ENCODE measurements at regions not wholly inside any gene's neighbourhood (a gene's known extent, or its start where the extent isn't known, plus 50 kb on each side); places are given as distances from the start of the nearest gene placed in this dataset.

DNA sequence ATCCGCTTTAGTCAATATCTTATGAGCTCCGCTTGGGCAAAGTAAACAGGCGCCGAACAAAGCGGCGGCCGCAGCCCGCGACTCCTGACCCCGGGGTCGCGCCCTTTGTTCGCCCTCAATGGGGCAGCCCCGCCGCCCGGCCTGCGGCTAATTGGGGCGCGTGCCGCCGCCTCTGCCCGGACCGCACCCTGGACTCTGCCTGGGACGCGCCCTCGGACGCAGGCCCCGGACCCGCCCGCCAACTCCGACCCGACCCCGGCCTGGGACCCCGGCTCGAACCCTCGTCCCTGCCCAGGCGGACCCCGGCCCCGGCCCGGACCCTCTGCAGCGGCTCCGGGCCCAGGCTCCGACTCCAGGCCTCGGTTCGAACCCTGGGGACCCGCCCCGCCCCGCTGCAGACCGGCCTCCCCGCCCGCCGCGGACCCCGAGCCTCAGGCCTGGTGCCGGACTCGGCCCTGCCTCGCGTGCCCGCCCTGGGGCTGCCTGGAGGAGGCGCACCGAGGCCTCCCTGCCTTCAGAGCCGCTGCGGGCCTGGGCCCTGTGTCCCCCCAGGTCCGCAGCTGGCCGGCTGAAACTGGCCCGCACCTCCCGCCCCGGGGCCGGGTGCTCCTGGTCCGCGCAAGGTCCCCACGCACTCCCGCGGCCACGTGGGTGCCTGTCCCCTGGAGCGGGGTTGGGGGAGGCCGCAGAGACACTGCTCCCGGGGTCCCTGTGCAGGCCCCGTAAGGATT is 84.7 kb upstream of the WNT7B start:
- intact Hi-C loops (cut with DNase I): no loop called here
- peak; percentile 77 for DNase-seq (ENCODE audit: low spot score)

DNA sequence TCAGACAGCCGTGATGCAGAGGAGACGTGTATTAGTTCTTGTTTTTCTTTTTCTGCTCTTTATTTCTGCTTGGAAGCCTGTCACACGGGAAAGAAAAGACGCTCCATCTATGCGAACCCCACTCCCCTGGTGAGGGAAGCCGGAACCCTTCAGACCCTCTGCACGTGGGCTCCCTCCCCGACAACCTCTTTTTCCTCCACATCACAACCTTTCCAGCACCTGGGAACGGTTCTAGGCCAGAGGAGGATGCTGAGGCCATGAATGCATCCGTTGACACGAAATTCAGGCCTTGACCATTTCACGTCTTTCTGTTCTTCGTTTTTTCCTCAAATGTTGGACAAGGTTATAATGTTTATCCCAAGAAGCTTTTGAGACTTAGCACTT is 85.3 kb upstream of the WNT7B start:
- intact Hi-C loops (cut with DNase I): no loop called here
- no peak for DNase-seq (ENCODE audit: low spot score)

DNA sequence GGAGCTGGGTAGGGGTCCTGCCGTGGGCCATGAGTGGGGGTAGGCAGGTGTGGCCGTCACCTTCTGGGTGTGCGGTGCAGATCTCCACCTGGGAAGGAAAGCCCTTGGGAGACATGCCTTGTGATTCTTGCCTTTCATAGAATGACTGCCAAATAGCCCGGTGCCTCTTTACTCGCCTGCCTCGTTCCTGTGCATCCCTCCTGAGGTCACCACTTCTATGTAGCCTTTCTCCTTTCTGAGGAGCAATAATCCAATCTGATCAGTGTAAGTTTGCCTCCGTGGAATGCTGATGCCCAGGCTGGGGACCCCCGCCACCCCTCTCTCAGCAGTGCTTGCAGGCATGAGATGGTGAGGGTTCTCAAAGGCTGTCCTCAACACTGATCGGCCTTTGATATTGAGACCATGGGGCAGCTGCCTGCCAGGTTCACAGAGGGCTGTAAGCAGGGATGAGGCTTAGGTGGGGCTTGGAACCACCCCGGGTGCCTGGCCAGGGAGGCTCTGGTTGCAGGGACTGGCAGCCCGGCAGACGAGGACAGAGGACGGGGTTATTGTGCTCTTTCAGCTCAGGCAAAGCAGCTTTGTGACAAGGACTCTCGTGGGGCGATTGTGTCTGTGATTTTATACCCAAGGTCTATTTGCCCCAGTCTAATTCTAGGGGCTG is 86.1 kb upstream of the WNT7B start:
- intact Hi-C loops (cut with DNase I): no loop called here

DNA sequence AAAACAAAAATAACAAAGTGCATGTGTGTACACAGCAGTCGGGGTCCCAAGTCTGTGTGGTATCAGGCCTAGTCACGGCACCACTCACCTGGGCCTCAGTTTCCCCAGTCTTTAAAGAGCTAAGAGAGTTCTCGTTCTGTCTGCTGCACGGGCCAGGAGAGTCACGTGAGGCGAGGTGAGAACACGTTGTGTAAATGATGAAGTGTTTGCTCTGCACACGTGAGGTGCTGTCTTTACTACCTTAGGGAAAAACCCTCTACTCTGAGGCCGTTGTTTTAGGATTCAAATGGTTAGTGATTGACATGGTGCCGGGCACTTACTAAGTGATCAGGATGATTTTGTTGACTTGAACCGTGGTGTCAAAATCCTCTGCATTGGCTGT is 86.5 kb upstream of the PPARA start:
- peak; percentile 23 for DNase-seq (ENCODE audit: low spot score)
- intact Hi-C loops (cut with DNase I): no loop called here

More for the DNA sequence above, 86.1 kb upstream of the WNT7B start:
- DNase-seq (ENCODE audit: low spot score): peak; percentile 53

DNA sequence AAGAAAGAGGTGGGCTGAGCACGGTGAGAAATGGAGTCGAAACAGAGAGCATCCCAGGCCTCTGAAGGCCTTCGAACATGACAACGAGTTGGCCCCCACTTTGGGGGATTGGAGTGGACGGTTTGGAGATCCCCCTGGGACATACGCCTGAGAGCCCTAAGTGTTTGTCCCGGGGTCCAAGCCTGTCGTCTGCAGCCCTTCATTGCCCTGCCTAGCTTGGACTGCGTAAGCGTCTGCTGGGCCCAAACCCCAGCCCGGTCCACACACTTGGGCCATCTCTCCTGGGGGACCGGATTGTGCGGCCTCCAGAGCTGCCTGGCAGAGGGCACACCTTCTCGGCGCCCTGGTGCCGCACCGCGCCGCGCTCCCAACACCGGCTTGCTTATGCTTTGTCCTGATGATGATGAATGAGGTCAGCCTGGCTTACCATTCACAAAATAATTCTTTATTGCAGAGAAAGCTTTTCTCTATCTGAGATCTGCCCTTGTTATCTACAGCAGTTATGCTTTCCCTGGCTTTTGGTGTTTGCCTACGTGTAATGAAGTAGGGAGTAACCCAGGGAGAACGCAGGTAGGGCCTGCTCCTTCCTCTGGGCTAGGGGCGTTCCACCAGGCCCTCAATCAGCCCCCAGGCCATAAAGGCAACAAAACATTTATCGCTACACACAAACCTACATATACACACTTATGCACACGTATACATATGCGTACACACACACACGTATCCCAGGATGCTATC is 85.9 kb upstream of the PPARA start:
- intact Hi-C loops (cut with DNase I): no loop called here
- DNase-seq (ENCODE audit: low spot score): peak; percentile 60

DNA sequence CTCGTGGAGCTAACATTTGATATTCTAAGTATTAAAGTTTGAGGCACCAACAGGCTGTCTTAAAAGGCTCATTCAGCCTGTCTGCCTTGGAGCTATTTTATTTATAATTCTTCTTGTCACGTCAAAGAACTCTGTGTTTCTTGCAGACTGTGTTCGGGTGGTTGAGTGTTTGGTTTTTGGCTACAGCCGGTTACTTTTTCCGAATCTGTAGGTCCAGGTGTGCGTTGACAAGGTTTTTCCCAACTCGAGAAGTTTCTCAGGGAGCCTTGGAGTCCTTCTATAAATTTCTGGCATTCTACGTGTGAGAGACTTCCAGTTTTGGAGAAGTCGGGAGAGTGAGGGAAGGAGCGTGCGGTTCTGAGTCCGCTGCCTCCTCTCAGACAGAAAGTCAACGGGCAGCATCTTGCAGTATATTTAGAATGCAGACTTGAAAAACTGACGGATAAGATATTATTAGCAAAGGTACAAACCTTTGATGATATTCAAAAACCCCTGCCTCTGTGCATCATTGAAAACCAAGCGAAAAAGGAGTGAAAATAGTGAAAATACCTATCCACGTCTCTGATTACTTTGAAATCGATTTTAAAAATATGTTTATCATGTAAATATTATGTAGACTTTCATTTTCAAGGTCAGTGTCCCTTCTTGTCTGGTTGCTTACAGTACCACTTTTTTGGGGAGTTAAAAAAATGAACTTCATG is 85.2 kb upstream of the PPARA start:
- intact Hi-C loops (cut with DNase I): no loop called here
- peak; percentile 15 for DNase-seq (ENCODE audit: low spot score)

DNA sequence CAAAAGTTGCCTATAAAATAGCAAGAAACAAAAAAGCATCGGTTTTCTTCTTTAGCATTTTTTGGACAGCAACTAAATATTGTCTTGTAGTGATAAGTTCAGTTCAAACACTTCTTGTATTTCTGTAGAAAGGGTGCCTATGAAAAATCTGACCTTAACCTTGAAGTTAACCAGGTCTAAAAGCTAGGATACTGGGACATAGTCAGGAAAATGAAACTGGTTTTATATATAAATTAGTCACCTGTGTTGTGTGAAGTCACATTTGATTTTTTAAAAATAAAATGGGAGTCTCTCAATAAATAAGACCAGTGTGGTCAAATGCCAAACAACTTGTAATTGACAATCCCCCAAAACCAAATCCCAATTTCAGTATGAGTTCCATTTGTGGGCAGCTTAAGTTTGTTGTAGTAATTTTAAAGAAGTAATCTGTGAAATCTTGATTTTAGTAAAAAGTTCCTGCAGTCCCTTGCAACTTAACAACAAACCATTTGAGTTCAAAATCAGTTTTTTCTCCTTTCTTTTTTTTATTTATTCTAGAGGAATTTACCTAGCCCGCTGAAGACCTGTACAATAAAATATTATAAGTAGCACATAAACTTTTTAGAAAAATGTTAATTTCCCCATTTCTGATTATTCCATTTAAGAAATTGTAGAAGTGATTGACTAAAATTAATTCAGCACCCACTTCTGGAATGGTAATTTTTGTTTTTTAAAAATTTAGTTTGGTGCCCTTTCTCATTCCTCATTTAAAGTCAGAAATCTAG is 84.5 kb upstream of the PPARA start:
- intact Hi-C loops (cut with DNase I): no loop called here

DNA sequence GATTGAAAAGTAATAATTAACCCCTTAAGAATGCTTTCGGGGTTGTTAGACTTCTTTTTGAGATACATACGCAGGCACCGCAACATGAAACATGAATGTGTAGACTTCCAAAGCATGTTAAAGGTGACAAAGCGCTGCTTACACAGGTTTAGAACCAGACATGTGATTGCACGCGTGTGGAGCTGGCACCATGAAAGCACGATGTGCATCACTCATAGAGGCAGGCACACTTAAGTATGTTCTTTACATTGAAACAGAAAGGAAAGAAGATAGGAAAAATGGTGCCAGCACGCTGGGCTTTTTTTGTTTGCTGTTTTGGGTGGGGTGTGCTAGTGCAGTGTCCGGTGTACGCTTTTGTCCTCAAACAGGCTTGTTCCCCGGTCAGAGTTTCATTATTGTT is 83.6 kb upstream of the PPARA start:
- intact Hi-C loops (cut with DNase I): no loop called here
- DNase-seq (ENCODE audit: low spot score): peak; percentile 73

More for the DNA sequence above, 84.5 kb upstream of the PPARA start:
- DNase-seq (ENCODE audit: low spot score): no peak

DNA sequence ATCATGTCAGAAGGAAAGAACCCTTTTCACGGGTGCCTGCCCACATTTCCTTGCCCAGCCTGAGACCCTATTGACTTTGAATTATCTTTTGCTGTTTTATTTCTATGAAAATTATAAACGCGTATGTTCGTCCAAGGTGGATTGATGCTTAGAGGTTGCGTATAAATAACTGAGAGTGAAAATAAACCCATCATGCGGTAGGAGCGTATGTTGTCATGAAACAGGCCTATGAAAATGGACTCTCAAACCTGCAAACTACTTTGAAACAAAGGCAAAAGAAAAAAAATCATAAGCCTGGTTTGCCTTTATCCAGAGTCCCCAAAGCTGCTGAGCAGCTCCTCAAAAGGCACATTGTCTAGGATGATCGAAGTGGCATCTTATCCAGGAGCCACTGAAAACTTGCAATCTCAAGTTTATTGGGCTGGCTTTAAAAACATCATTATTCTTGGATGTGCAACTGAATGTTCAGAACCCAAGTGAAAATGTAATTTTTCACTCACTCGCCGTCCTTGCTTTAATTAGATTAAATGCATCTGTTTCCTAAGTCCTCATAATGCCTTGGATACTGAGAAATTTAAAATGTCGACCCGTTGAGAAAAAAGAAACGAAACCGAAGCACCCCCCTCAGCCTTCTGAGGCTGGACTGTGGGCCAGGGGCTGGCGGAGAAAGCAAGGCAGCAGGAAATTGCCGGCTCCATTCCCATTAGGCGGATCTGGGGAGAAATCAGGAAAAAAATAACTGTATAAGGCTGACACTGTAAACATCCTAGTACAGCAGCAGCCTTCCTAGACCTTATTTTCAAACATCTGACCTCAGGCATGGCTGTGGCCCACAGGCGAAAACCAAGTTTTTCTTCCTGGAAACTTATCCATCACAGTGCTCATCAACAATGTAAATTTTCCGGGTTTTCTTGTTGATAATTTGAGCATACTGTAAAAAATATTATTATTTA is 82.9 kb upstream of the PPARA start:
- peak; percentile 46 for DNase-seq (ENCODE audit: low spot score)
- intact Hi-C loops (cut with DNase I): no loop called here

DNA sequence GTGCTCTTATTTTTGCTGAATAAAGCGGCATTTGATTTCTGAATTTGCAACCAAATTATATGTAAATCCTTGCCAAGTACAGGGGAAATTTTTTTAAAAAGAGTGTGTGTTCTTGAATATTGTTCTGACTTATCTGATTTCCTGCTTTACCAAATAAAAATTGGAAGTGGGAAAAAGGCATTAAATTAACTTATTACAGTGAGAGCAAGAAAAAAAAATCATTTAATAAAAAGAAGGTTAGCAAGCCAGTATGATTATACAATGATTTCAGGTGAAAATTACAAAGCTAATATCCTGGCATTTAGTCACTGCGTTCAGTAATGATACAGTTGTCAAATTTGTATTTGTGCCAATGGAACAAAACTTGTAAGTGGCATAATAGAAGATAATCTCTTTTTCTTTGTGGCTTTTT is 82.1 kb upstream of the PPARA start:
- DNase-seq (ENCODE audit: low spot score): no peak
- intact Hi-C loops (cut with DNase I): no loop called here

DNA sequence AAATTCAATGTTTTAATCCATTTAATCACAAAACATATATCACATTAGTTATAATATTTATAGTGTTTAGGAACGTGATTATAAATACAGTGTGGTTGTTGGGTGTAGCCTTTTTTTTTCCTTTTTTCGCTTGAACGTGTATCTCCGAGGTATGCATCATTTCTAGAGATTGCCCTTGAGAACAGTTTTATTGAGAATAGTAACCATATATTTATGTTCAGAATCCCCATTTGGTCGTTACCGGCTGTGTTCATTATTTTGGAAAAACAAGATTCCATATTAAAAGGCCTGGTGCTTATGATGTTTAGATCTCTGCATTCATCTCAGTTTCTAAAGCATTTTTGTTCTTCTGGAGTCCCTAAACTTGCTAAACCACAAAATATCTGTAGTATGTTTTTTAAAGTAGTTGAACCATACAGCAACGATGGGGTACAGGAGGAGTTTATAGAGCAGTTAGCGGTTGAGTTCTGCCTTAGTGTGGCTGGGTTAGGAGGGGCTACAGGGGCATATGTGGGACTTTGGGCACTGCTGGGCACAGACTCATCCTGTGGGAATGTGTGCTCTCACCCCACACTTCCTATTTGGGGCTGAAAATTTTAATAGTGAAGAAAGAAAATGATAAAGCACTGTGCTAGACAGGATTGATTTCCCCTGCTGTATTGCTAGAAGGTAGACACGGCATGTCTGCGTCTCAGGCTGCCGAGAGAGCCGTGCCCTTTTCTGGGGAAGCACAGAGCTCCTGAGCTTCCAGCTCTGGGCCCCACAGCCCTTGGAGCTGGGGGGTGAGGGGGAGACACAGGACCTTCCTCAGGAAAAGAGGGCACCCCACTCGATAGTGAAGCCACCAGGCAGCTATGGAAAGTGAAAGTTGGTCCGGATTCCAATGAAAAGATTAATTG is 81.5 kb upstream of the PPARA start:
- intact Hi-C loops (cut with DNase I): no loop called here
- DNase-seq (ENCODE audit: low spot score): peak; percentile 68

DNA sequence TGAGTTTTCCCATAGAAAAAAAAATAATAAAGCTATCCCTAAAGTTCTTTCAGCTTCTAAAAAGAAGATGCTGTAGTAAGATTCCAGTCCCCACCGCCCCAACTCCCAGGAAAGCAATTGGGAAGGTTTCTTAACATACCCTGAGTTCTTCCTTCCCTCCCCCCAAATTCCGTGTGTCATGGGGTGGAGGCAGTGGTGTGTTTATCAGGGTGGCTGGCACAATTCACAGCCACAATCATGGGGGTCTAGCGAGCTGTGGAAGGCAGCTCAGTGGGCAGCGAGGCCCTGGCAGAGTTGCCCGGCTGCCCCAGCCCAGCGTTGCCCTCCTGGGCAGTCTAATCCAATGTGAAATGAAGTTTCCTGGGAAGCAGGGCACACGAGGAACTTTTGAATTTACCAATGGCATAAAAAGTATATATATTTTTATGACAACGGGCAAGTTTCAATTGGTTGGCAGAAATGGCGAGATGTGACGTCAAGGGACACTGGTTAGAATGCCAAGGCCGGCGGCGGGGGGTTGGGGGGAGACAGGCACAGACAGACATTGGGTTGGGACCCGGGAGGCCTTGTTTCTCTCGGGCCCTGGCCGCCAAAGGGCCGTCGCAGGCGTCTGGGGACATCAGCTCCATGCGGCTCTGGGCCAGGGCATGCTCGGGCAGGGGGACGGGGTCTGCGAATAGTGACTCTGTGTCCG is 80.7 kb upstream of the PPARA start:
- intact Hi-C loops (cut with DNase I): loop anchor here in 1 of 2 donors (5.0 kb wide), 1 partner anchor 62 kb away; no protein-coding TSS in a partner anchor
- peak; percentile 95 for DNase-seq (ENCODE audit: low spot score)

DNA sequence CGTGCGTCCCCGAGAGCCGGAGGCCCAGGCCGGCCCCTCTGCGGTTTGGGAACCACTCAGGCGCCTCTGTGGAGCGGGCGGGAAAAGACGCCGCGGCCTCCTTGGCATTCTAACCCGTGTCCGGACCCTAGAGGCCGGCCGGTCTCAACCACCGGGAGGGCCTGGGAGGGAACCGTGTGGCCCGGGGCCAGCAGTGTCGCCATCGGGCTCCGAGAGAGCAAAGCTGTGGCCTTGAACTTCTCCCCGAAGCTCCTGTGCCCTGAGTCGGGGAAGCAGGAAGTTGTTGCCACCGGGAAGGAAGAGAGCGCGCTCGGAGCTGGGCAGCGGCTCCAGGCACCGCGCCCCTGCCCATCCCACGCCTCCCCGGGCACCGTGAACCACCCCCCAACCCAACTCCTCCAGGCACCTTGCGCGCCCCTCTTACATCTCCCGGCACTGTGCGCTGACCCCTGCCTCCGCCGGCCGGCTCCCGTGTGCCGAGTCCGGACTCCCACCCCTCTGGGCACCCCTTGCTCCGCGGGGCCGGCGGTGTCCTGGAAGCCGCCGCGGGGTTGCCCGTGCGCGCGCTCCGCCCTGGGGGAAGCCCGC is 80.0 kb upstream of the PPARA start:
- peak; percentile 97 for DNase-seq (ENCODE audit: low spot score)
- intact Hi-C loops (cut with DNase I): loop anchor here in 1 of 2 donors (5.0 kb wide), 1 partner anchor 63 kb away; no protein-coding TSS in a partner anchor

DNA sequence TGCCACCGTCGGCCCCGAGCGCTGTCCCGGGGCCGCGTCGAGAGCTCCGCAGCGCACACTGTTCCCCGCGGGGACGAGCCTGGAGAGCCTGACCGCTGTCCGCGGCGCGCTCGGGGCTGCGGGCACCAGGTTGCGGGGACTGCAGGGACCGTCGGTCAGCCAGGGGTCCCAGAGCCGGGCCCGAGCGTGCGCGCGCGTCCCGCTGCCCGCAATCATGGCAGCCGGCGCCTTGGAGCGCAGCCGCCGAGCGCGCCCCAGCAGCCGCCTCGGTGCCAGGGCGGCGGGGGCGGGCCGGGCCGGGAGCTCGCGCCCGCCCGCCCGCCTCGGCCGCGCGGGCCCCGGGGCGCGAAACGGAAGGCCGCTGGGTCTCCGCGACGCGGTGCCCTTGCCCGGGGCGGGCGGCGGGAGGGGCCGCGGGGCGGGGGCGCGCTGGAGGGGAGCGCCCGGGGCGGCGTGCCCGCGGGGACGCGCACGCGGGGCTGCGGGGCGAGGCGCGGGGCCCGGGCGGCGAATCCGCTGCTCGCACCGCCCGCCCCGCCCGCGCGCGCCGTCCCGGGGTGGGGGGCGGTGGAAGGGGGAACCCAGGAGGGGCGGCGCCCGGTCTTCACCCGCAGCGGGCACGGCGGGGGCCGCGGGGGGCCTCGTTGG is 79.4 kb upstream of the PPARA start:
- DNase-seq (ENCODE audit: low spot score): peak; percentile 86
- intact Hi-C loops (cut with DNase I): loop anchor here in 1 of 2 donors (5.0 kb wide), 1 partner anchor 64 kb away; no protein-coding TSS in a partner anchor

DNA sequence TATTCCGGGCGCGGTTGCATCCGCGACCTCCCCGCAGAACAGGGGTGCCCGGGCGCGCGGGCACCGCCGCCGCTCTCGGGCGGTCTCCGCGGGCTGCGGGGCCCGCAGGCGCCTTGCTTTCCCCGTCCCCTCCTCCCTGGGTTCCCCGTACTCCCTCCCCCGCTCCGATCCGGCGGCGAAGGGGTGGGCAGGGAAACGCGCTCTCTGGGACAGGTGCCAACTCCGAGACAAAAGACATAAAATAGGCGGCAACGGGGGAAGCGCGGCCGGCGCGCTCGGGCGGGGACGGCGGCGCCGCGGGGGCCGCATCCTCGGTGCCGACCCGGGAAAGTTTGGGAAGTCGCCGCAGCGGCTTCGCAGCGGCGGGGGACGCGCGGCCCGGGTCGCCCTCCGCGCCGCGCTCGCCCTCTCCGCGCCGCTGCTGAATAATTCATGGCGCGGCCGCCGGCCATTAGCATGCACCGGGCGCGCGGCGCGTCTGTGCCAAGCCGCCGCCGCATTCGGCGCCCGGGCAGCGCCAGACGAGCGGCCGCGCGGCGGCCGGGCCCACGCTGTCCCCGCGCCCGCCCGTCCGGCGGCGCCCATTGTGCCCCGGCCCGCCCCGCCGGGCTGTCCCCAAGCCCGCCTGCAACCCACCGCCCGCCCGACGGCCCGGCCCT is 78.7 kb upstream of the PPARA start:
- peak; percentile 98 for DNase-seq (ENCODE audit: low spot score)
- intact Hi-C loops (cut with DNase I): loop anchor here in 1 of 2 donors (5.0 kb wide), 1 partner anchor 64 kb away; no protein-coding TSS in a partner anchor
